SJCRH30 (cell line): ENCODE measurements at regions not wholly inside any gene's neighbourhood (a gene's known extent, or its start where the extent isn't known, plus 50 kb on each side); places are given as distances from the start of the nearest gene placed in this dataset.

ENCODE experiments used
- DNase-seq, 2 experiments: peaks; one replicate each; pipeline ENCODE4 v3.0.0-alpha.2; 2015 to 2020
- H3K27ac ChIP-seq: fragments of 250-450 bp; sonication (Bioruptor Pico); 2 replicates; pipeline ENCODE4 v1.5.1; 2020; ENCODE audit warnings: mild to moderate bottlenecking, moderate library complexity
- H3K27me3 ChIP-seq: fragments of 250-450 bp; sonication (Bioruptor Pico); 2 replicates; pipeline ENCODE4 v1.5.1; 2020; ENCODE audit warnings: mild to moderate bottlenecking, moderate library complexity
- H3K36me3 ChIP-seq: fragments of 250-450 bp; sonication (Bioruptor Pico); 2 replicates; pipeline ENCODE4 v1.5.1; 2020; ENCODE audit warnings: mild to moderate bottlenecking, moderate library complexity
- H3K4me1 ChIP-seq: fragments of 250-450 bp; sonication (Bioruptor Pico); 2 replicates; pipeline ENCODE4 v1.5.1; 2020; ENCODE audit warnings: mild to moderate bottlenecking, moderate library complexity
- H3K4me3 ChIP-seq: fragments of 250-450 bp; sonication (Bioruptor Pico); 2 replicates; pipeline ENCODE4 v1.5.1; 2020; ENCODE audit warnings: mild to moderate bottlenecking, moderate library complexity
- H3K9me3 ChIP-seq: fragments of 250-450 bp; sonication (Bioruptor Pico); replicated peaks from 2 replicates; pipeline ENCODE4 v1.5.1; 2020; ENCODE audit warnings: mild to moderate bottlenecking, moderate library complexity

DNA sequence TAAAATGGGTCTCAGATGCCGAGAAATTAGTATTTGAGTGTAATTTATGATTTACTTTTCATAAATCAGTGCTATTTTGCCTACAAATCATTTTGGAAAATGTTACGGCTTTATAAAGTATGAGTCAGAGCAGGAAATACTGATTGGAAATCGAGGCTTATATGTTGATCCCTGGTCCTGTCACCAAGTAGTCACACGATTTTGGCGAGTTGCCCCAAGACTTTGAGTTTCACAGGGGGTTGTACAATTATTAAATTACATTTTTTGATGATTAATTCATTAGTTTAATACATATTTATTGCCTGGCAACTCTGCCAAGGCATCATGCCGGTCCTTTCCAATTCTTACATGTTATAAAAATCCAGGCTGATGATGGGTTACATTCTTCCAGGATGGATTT, 443.9 kb upstream of the KLF4 start:
- H3K27ac ChIP-seq = no peak overlapping the region
- H3K36me3 ChIP-seq = no peaks in the 10 kb centered on the region
- no peaks in the 10 kb centered on the region for H3K9me3 ChIP-seq
- no peak for DNase-seq
- H3K27me3 ChIP-seq = no peaks in the 10 kb centered on the region; the same call in 1 of the 2 replicates
- no peak overlapping the region for H3K4me3 ChIP-seq
- H3K4me1 ChIP-seq = no peaks in the 10 kb centered on the region

GRCh38 chr9:107933097-107933496, 443.5 kb upstream of the KLF4 start:
- H3K27me3 ChIP-seq = no peaks in the 10 kb centered on the region; the same call in 1 of the 2 replicates
- DNase-seq = no peak
- no peak overlapping the region for H3K4me3 ChIP-seq
- H3K36me3 ChIP-seq = no peaks in the 10 kb centered on the region
- H3K9me3 ChIP-seq = no peaks in the 10 kb centered on the region
- no peaks in the 10 kb centered on the region for H3K4me1 ChIP-seq
- no peak overlapping the region for H3K27ac ChIP-seq

DNA sequence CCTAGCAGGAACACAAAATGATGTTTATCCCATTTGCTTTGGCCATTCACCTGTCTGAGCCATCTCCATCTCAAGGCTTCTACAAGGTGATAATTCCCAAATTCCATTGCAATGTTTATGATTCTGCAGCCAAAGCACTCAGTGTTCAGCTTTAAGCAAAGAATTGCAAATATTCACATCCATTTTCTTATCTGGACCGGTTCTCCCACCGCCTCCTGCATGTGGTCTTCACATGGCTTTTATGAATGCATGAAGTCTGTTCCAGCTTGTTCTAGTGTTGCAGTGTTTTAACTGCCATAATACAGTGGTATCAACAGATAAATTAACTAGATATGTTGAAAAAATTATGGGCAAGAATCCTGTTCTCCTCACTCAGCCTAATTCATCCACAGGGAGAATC, 443.0 kb upstream of the KLF4 start:
- Histone ChIP-seq H3K4me3 (no peak overlapping the region), H3K4me1 (no peaks in the 10 kb centered on the region), H3K27me3 (no peaks in the 10 kb centered on the region; the same call in 1 of the 2 replicates), H3K9me3 (no peaks in the 10 kb centered on the region), H3K27ac (no peak overlapping the region), H3K36me3 (no peaks in the 10 kb centered on the region)
- no peak for DNase-seq

- Histone ChIP-seq H3K9me3 (no peaks in the 10 kb centered on the region), H3K4me1 (no peaks in the 10 kb centered on the region), H3K27me3 (no peaks in the 10 kb centered on the region; the same call in 1 of the 2 replicates), H3K4me3 (no peak overlapping the region), H3K27ac (no peak overlapping the region), H3K36me3 (no peaks in the 10 kb centered on the region)
- no peak for DNase-seq
Measured at GRCh38 chr9:107932046-107932445, 442.5 kb upstream of the KLF4 start.

DNA sequence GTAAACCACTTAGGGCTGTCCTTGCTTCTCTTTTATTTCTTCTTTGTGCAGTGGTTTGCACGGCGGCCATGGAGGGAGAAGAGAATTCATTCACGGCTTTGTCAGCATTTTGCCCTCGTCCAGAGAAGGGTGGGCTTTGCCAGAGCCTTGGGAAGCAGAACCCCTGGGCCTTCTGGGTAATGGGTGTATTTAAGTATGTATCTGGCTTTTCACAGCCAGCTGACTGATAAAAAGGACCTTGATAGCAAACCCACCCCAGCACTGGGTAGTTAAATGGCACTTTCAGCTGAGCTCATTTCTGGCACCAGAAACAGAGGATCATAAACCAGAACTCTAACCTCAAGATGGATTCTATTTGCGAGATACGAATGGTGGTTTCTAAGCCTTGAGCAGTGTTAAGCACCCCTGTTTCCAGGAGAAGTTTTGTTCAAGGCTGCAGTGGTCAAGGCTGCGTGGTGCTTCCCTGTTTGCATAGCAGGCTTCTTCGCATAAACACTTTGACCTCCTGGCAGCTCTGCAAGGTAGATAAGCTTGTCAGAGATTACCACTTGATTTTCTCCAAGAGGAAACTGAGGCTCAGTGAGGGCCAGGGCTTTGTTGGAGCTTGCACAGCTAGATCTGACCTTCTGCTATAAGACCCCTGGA, 441.6 kb upstream of the KLF4 start:
- Histone ChIP-seq H3K4me3 (no peak overlapping the region), H3K27me3 (no peaks in the 10 kb centered on the region; the same call in 1 of the 2 replicates), H3K9me3 (no peaks in the 10 kb centered on the region), H3K27ac (no peak overlapping the region), H3K36me3 (no peaks in the 10 kb centered on the region), H3K4me1 (no peaks in the 10 kb centered on the region)
- no peak for DNase-seq

- no peak for DNase-seq
Measured at GRCh38 chr9:107929443-107929842, 439.9 kb upstream of the KLF4 start.

DNA sequence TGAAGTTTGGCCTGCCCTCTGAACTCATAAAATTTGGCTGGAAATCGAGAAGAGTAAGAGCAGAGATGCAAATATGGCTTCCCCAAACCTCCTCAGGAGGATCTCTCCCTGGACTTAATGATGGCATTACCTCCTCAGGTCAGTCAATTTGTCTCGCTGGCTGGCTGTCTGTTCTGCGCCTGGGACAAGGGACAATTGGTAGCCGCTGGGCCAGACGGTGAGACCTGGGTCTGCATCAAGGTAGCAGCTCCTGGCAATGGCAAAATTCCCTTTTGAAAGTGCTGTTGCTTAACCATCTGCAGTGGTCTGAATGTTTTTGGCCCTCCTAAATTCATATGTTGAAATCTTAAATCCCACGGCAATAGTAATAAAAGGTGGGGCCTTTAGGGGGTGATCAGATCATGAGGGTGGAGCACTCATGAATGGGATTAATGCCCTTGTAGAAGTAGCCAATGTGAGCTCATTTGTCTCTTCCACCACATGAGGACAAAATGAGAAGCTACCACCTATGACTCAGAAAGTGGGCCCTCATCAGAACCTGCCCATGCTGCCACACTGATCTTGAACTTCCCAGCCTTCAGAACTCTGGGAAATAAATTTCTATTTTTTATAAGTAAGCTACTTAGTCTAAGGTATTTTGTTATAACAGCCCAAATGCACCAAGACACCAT, 439.3 kb upstream of the KLF4 start:
- Histone ChIP-seq H3K36me3 (no peaks in the 10 kb centered on the region), H3K27ac (no peak overlapping the region), H3K27me3 (no peaks in the 10 kb centered on the region; the same call in 1 of the 2 replicates), H3K4me1 (no peaks in the 10 kb centered on the region), H3K4me3 (no peak overlapping the region), H3K9me3 (no peaks in the 10 kb centered on the region)
- DNase-seq = no peak

More at GRCh38 chr9:107929443-107929842, 439.9 kb upstream of the KLF4 start:
- Histone ChIP-seq H3K27me3 (no peaks in the 10 kb centered on the region; the same call in 1 of the 2 replicates), H3K36me3 (no peaks in the 10 kb centered on the region), H3K4me3 (no peak overlapping the region), H3K9me3 (no peaks in the 10 kb centered on the region), H3K27ac (no peak overlapping the region), H3K4me1 (no peaks in the 10 kb centered on the region)

DNA sequence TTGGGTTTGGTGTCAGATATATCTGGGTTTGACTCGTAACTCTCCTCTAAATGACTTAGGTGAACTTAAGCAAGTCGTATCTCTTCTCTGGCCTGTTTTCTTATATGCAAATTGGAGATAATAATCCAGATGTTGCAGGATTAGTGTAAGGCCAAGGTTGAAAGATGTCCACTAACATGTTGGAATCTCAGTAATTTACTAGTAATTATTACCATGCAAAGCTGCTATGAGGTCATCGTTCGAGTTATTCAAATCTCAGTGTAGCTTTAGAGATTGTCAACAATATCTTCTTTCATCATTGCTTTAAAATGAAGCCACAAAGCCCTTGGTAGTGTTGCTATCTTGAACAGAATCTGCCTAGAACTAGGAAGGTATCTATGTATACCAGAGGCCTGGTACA, 437.7 kb upstream of the KLF4 start:
- Histone ChIP-seq H3K27ac (no peak overlapping the region), H3K4me3 (no peak overlapping the region), H3K4me1 (no peaks in the 10 kb centered on the region), H3K36me3 (no peaks in the 10 kb centered on the region), H3K27me3 (no peaks in the 10 kb centered on the region), H3K9me3 (no peaks in the 10 kb centered on the region)
- no peak for DNase-seq

GRCh38 chr9:107925749-107926297, 436.3 kb upstream of the KLF4 start:
- no peaks in the 10 kb centered on the region for H3K9me3 ChIP-seq
- DNase-seq = no peak
- H3K4me1 ChIP-seq = no peaks in the 10 kb centered on the region
- no peak overlapping the region for H3K27ac ChIP-seq
- no peak overlapping the region for H3K4me3 ChIP-seq
- H3K36me3 ChIP-seq = no peaks in the 10 kb centered on the region
- H3K27me3 ChIP-seq = no peaks in the 10 kb centered on the region

DNA sequence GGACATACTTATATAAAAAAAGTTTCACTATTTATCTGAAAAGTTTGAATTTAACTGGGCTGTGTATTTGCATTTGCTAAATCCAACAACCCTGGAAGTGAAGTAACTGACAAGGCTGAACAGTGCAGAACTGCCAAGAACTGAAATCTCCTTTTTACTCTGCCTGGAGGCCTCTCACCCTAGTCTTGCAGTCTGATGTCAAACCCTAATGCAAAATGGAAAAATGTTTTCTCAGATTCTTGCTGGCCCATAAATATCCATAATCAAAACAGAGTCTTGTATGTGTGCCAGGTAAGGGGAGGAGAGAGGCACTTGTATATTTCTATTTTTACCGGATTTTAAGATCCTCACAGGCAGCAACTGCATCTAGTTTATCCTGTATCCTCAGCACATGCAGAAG, 432.7 kb upstream of the KLF4 start:
- no peak for DNase-seq
- Histone ChIP-seq H3K27ac (no peak overlapping the region), H3K4me1 (no peaks in the 10 kb centered on the region), H3K9me3 (no peaks in the 10 kb centered on the region), H3K4me3 (no peak overlapping the region), H3K36me3 (no peaks in the 10 kb centered on the region), H3K27me3 (no peaks in the 10 kb centered on the region)

GRCh38 chr9:107919263-107919662, 429.7 kb upstream of the KLF4 start:
- Histone ChIP-seq H3K4me3 (no peak overlapping the region), H3K27ac (no peak overlapping the region)

DNA sequence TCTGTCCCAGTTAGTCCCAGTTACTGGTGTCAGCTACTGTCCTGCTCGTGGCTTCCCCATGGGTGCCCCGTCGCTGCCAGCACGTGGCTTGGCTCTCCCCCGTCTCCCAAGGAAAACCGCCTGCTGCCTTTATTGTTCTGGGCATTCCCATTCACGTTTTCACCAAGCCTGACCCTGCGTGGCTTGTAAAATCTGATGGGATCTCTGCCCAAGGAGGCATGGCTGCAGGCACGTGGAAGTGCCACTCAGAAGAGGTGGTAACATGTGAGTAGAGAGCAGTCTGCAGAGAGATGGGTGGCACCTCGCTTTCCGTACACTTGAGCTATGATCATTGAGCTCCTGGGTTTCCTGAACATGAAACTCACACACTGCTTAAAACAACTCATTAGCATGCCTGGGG, 429.2 kb upstream of the KLF4 start:
- H3K4me1 ChIP-seq = no peaks in the 10 kb centered on the region
- H3K4me3 ChIP-seq = no peak overlapping the region
- DNase-seq = no peak
- H3K27me3 ChIP-seq = no peaks in the 10 kb centered on the region
- no peaks in the 10 kb centered on the region for H3K36me3 ChIP-seq
- no peaks in the 10 kb centered on the region for H3K9me3 ChIP-seq
- no peak overlapping the region for H3K27ac ChIP-seq

More at GRCh38 chr9:107919263-107919662, 429.7 kb upstream of the KLF4 start:
- no peaks in the 10 kb centered on the region for H3K9me3 ChIP-seq
- no peaks in the 10 kb centered on the region for H3K36me3 ChIP-seq
- no peaks in the 10 kb centered on the region for H3K4me1 ChIP-seq
- no peaks in the 10 kb centered on the region for H3K27me3 ChIP-seq
- no peak for DNase-seq

- Histone ChIP-seq H3K4me3 (no peak overlapping the region), H3K27me3 (no peaks in the 10 kb centered on the region), H3K36me3 (no peaks in the 10 kb centered on the region), H3K9me3 (no peaks in the 10 kb centered on the region), H3K27ac (no peak overlapping the region), H3K4me1 (no peaks in the 10 kb centered on the region)
- no peak for DNase-seq
Measured at GRCh38 chr9:107914151-107914550, 424.6 kb upstream of the KLF4 start.

- no peak for DNase-seq
- Histone ChIP-seq H3K36me3 (no peaks in the 10 kb centered on the region), H3K4me3 (no peak overlapping the region), H3K9me3 (0 out of 2 replicates have a peak, but pooled peaks cover 2% of the 10 kb centered on the region), H3K4me1 (no peaks in the 10 kb centered on the region), H3K27ac (no peak overlapping the region), H3K27me3 (peaks cover 4% of the 10 kb centered on the region; the same call in 1 of the 2 replicates)
Measured at GRCh38 chr9:107907715-107908114, 418.1 kb upstream of the KLF4 start.

GRCh38 chr9:107907255-107907654, 417.7 kb upstream of the KLF4 start:
- no peaks in the 10 kb centered on the region for H3K36me3 ChIP-seq

More at GRCh38 chr9:107907255-107907654, 417.7 kb upstream of the KLF4 start:
- Histone ChIP-seq H3K4me1 (no peaks in the 10 kb centered on the region), H3K4me3 (no peak overlapping the region), H3K9me3 (0 out of 2 replicates have a peak, but pooled peaks cover 2% of the 10 kb centered on the region), H3K27ac (no peak overlapping the region), H3K27me3 (peaks cover 4% of the 10 kb centered on the region; the same call in 1 of the 2 replicates)
- DNase-seq = no peak
